Esophagus squamous epithelium (tissue), 4 donors: ENCODE measurements at regions not wholly inside any gene's neighbourhood (a gene's known extent, or its start where the extent isn't known, plus 50 kb on each side); places are given as distances from the start of the nearest gene placed in this dataset.

Experiments used
- POLR2A ChIP-seq, 4 donors: fragments of 450-650 bp; IDR thresholded peaks; one replicate each; pipeline ENCODE4 v1.6.1; 2017; ENCODE audit warnings: antibody characterized with exemption in 4 of 4, mild to moderate bottlenecking in 4 of 4, moderate library complexity in 3 of 4
- TF ChIP-seq, protein P1 (sequence below), 6 experiments: fragments of 450-650 bp in 4 of 6; fragments of 200-600 bp in 2 of 6; sonication (generic) in 2 of 6; IDR thresholded peaks; one replicate each; pipeline ENCODE4 v1.5.1; 2016 to 2019; ENCODE audit warnings: antibody characterized with exemption in 6 of 6, mild to moderate bottlenecking in 4 of 6, moderate library complexity in 4 of 6

DNA sequence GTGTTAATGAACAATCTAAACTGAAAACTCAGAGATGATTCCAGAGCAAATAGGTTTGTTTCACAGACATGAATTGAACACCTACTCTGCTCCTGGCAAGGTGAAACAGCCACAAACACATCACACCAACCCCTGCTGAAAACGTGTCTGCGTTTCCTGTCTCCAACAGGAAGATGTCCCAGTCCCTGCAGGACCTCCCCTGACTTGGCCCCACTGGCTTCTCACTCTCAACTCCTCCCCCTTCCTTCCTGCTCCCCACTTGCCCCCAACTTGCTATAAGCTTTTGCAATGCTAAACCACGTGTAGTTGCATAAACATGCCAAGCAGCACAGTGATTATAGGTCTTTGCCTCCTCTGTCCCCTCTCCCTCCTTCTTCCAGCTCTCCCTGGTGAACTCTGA, 567.6 kb downstream of the BCL11B start:
- TF ChIP-seq, protein P1, sequence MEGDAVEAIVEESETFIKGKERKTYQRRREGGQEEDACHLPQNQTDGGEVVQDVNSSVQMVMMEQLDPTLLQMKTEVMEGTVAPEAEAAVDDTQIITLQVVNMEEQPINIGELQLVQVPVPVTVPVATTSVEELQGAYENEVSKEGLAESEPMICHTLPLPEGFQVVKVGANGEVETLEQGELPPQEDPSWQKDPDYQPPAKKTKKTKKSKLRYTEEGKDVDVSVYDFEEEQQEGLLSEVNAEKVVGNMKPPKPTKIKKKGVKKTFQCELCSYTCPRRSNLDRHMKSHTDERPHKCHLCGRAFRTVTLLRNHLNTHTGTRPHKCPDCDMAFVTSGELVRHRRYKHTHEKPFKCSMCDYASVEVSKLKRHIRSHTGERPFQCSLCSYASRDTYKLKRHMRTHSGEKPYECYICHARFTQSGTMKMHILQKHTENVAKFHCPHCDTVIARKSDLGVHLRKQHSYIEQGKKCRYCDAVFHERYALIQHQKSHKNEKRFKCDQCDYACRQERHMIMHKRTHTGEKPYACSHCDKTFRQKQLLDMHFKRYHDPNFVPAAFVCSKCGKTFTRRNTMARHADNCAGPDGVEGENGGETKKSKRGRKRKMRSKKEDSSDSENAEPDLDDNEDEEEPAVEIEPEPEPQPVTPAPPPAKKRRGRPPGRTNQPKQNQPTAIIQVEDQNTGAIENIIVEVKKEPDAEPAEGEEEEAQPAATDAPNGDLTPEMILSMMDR (IDR thresholded peaks at IDR 0.05), result no peak
- no peak for TF ChIP-seq POLR2A (IDR thresholded peaks at IDR 0.05)
